Skin of body (tissue), 1 donor: ENCODE measurements at regions not wholly inside any gene's neighbourhood (a gene's known extent, or its start where the extent isn't known, plus 50 kb on each side); places are given as distances from the start of the nearest gene placed in this dataset.

ENCODE experiments used
- DNase-seq: peaks from one replicate; lab custom pipeline; 2025; lab: John Stamatoyannopoulos, UW

- DNase-seq = no peak
Measured at GRCh38 chr18:72601481-72601880, 57.3 kb upstream of the CBLN2 start.
